GM23338 (cell line): ENCODE measurements at regions not wholly inside any gene's neighbourhood (a gene's known extent, or its start where the extent isn't known, plus 50 kb on each side); places are given as distances from the start of the nearest gene placed in this dataset.

Experiments
- CREB1 ChIP-seq: fragments of 250-450 bp; sonication (Bioruptor Pico); IDR thresholded peaks from 2 replicates; pipeline ENCODE4 v1.5.0; 2020; ENCODE audit warnings: low read depth, mild to moderate bottlenecking, moderate library complexity
- EZH2 ChIP-seq: fragments of 200-600 bp; sonication (generic); IDR thresholded peaks from one replicate; pipeline ENCODE4 v1.8.0; 2017; ENCODE audit warnings: antibody characterized with exemption, mild to moderate bottlenecking, low read depth; ENCODE audit not compliant: unreplicated experiment
- NANOG ChIP-seq: IDR thresholded peaks from 2 replicates; pipeline ENCODE4 v1.6.1; 2016; ENCODE audit warnings: antibody characterized with exemption, borderline replicate concordance
- POLR2AphosphoS5 ChIP-seq: IDR thresholded peaks from 2 replicates; pipeline ENCODE4 v1.6.1; 2016; ENCODE audit warnings: antibody characterized with exemption, low read depth
- REST ChIP-seq: IDR thresholded peaks from one replicate; pipeline ENCODE4 v1.6.1; 2018; ENCODE audit warnings: antibody characterized with exemption; ENCODE audit not compliant: unreplicated experiment
- TF ChIP-seq, protein P1 (sequence below), 2 experiments: fragments of 200-600 bp in 1 of 2; sonication (generic) in 1 of 2; conservative IDR thresholded peaks; 2 replicates each; pipeline versions ENCODE4 v1.5.1 to v1.6.1; 2016 to 2017; ENCODE audit warnings: antibody characterized with exemption in 2 of 2, low read depth in 2 of 2, mild to moderate bottlenecking in 2 of 2, moderate library complexity in 1 of 2

DNA sequence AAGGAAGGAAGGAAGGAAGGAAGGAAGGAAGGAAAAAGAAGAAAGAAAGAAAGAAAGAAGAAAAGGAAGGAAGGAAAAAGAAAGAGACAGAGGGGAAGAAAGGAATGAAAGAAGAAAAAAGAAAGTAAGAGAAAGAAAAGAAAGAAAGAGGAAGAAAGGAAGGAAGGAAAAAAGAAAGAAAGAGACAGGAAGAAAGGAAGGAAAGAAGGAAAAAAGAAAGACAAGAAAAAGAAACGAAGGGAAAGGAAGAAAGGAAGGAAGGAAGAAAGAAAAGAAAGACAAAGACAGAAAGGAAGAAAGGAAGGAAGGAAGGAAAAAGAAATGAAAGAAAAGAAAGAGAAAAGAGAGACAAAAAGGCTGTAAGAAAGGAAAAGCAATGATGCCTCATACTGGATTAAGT lies 101.1 kb upstream of the PPP2R3B start:
- TF ChIP-seq, protein P1, sequence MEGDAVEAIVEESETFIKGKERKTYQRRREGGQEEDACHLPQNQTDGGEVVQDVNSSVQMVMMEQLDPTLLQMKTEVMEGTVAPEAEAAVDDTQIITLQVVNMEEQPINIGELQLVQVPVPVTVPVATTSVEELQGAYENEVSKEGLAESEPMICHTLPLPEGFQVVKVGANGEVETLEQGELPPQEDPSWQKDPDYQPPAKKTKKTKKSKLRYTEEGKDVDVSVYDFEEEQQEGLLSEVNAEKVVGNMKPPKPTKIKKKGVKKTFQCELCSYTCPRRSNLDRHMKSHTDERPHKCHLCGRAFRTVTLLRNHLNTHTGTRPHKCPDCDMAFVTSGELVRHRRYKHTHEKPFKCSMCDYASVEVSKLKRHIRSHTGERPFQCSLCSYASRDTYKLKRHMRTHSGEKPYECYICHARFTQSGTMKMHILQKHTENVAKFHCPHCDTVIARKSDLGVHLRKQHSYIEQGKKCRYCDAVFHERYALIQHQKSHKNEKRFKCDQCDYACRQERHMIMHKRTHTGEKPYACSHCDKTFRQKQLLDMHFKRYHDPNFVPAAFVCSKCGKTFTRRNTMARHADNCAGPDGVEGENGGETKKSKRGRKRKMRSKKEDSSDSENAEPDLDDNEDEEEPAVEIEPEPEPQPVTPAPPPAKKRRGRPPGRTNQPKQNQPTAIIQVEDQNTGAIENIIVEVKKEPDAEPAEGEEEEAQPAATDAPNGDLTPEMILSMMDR (conservative IDR thresholded peaks at IDR 0.05; ENCODE audit: low read depth in 2 of 2) = no peak
- TF ChIP-seq EZH2 = no peak
- no peak for TF ChIP-seq CREB1 (CRISPR knock-in tag)
- TF ChIP-seq NANOG = no peak
- no peak for TF ChIP-seq REST
- no peak for TF ChIP-seq POLR2AphosphoS5
